ENCODE measurements at regions not wholly inside any gene's neighbourhood (a gene's known extent, or its start where the extent isn't known, plus 50 kb on each side); places are given as distances from the start of the nearest gene placed in this dataset.
"Not testable (repeated sequence)": the region's sequence is repeated elsewhere in the genome, so short reads cannot be mapped to it uniquely, and the experiment has no call there.

GRCh38 chr9:108396611-108397010 lies 459.2 kb downstream of the ACTL7B start:
- no peak for TF ChIP-seq YY1 (IDR thresholded peaks at IDR 0.05; ENCODE audit: insufficient read depth, insufficient read length)
- no peak for TF ChIP-seq ZNF274 (IDR thresholded peaks at IDR 0.05; ENCODE audit: low read depth, low read length)
- TF ChIP-seq SUZ12 (IDR thresholded peaks at IDR 0.05; ENCODE audit: extremely low read depth, insufficient read depth, insufficient read length) = no peak
- Histone ChIP-seq H3K4me1 (ENCODE audit: insufficient read depth, insufficient read length) (no peaks in the 10 kb centered on the region), H3K4me3 (ENCODE audit: insufficient read length, low read depth) (no peak overlapping the region), H3K36me3 (ENCODE audit: insufficient read depth, insufficient read length, low read length) (no peaks in the 10 kb centered on the region), H3K9me3 (ENCODE audit: insufficient read depth, low read length) (peaks cover 7% of the 10 kb centered on the region; the same call in 1 of the 2 replicates), H3K9ac (ENCODE audit: insufficient read length, low read depth) (no peak overlapping the region), H3K27me3 (ENCODE audit: insufficient read depth, insufficient read length) (no peaks in the 10 kb centered on the region)
- DNase-seq (ENCODE audit: low read depth, low spot score) = no peak

GRCh38 chr9:108396193-108396592 lies 459.6 kb downstream of the ACTL7B start:
- Histone ChIP-seq H3K9ac (ENCODE audit: insufficient read length, low read depth) (no peak overlapping the region), H3K27me3 (ENCODE audit: insufficient read depth, insufficient read length) (no peaks in the 10 kb centered on the region), H3K9me3 (ENCODE audit: insufficient read depth, low read length) (peaks cover 7% of the 10 kb centered on the region; the same call in 1 of the 2 replicates), H3K36me3 (ENCODE audit: insufficient read depth, insufficient read length, low read length) (no peaks in the 10 kb centered on the region), H3K4me1 (ENCODE audit: insufficient read depth, insufficient read length) (no peaks in the 10 kb centered on the region), H3K4me3 (ENCODE audit: insufficient read length, low read depth) (no peak overlapping the region)
- TF ChIP-seq SUZ12 (IDR thresholded peaks at IDR 0.05; ENCODE audit: extremely low read depth, insufficient read depth, insufficient read length) = no peak
- TF ChIP-seq YY1 (IDR thresholded peaks at IDR 0.05; ENCODE audit: insufficient read depth, insufficient read length) = no peak
- no peak for TF ChIP-seq ZNF274 (IDR thresholded peaks at IDR 0.05; ENCODE audit: low read depth, low read length)
- no peak for DNase-seq (ENCODE audit: low read depth, low spot score)

- Histone ChIP-seq H3K4me1 (ENCODE audit: insufficient read depth, insufficient read length) (no peaks in the 10 kb centered on the region), H3K9me3 (ENCODE audit: insufficient read depth, low read length) (peaks cover 7% of the 10 kb centered on the region; the same call in 1 of the 2 replicates), H3K4me3 (ENCODE audit: insufficient read length, low read depth) (no peak overlapping the region), H3K27me3 (ENCODE audit: insufficient read depth, insufficient read length) (no peaks in the 10 kb centered on the region), H3K9ac (ENCODE audit: insufficient read length, low read depth) (no peak overlapping the region), H3K36me3 (ENCODE audit: insufficient read depth, insufficient read length, low read length) (no peaks in the 10 kb centered on the region)
- no peak for DNase-seq (ENCODE audit: low read depth, low spot score)
- TF ChIP-seq SUZ12 (IDR thresholded peaks at IDR 0.05; ENCODE audit: extremely low read depth, insufficient read depth, insufficient read length) (no peak), ZNF274 (IDR thresholded peaks at IDR 0.05; ENCODE audit: low read depth, low read length) (no peak), YY1 (IDR thresholded peaks at IDR 0.05; ENCODE audit: insufficient read depth, insufficient read length) (no peak)
Measured at GRCh38 chr9:108395421-108395820, 460.4 kb downstream of the ACTL7B start.

- TF ChIP-seq ZNF274 (IDR thresholded peaks at IDR 0.05; ENCODE audit: low read depth, low read length) = no peak
- TF ChIP-seq YY1 (IDR thresholded peaks at IDR 0.05; ENCODE audit: insufficient read depth, insufficient read length) = no peak
- no peak for TF ChIP-seq SUZ12 (IDR thresholded peaks at IDR 0.05; ENCODE audit: extremely low read depth, insufficient read depth, insufficient read length)
- H3K27me3 ChIP-seq (ENCODE audit: insufficient read depth, insufficient read length) = no peaks in the 10 kb centered on the region
- no peak for DNase-seq (ENCODE audit: low read depth, low spot score)
- H3K9me3 ChIP-seq (ENCODE audit: insufficient read depth, low read length) = peaks cover 7% of the 10 kb centered on the region; the same call in 1 of the 2 replicates
- no peak overlapping the region for H3K9ac ChIP-seq (ENCODE audit: insufficient read length, low read depth)
- H3K36me3 ChIP-seq (ENCODE audit: insufficient read depth, insufficient read length, low read length) = no peaks in the 10 kb centered on the region
- H3K4me1 ChIP-seq (ENCODE audit: insufficient read depth, insufficient read length) = no peaks in the 10 kb centered on the region
- H3K4me3 ChIP-seq (ENCODE audit: insufficient read length, low read depth) = no peak overlapping the region
Measured at GRCh38 chr9:108394726-108395125, 461.1 kb downstream of the ACTL7B start.

- H3K36me3 ChIP-seq (ENCODE audit: insufficient read depth, insufficient read length, low read length); H3K27me3 ChIP-seq (ENCODE audit: insufficient read depth, insufficient read length); DNase-seq (ENCODE audit: low read depth, low spot score); H3K9ac ChIP-seq (ENCODE audit: insufficient read length, low read depth); H3K9me3 ChIP-seq (ENCODE audit: insufficient read depth, low read length); H3K4me3 ChIP-seq (ENCODE audit: insufficient read length, low read depth); H3K4me1 ChIP-seq (ENCODE audit: insufficient read depth, insufficient read length): not testable (repeated sequence)
Measured at GRCh38 chr9:108393481-108394001, 462.2 kb downstream of the ACTL7B start.

GRCh38 chr9:108392877-108393276 lies 462.9 kb downstream of the ACTL7B start:
- no peak for DNase-seq (ENCODE audit: low read depth, low spot score)
- H3K9ac ChIP-seq (ENCODE audit: insufficient read length, low read depth) = no peak overlapping the region
- peaks cover 7% of the 10 kb centered on the region; the same call in 1 of the 2 replicates for H3K9me3 ChIP-seq (ENCODE audit: insufficient read depth, low read length)
- H3K36me3 ChIP-seq (ENCODE audit: insufficient read depth, insufficient read length, low read length) = no peaks in the 10 kb centered on the region
- H3K4me1 ChIP-seq (ENCODE audit: insufficient read depth, insufficient read length) = no peaks in the 10 kb centered on the region
- no peaks in the 10 kb centered on the region for H3K27me3 ChIP-seq (ENCODE audit: insufficient read depth, insufficient read length)
- TF ChIP-seq SUZ12 (IDR thresholded peaks at IDR 0.05; ENCODE audit: extremely low read depth, insufficient read depth, insufficient read length) (no peak), ZNF274 (IDR thresholded peaks at IDR 0.05; ENCODE audit: low read depth, low read length) (no peak), YY1 (IDR thresholded peaks at IDR 0.05; ENCODE audit: insufficient read depth, insufficient read length) (no peak)
- no peak overlapping the region for H3K4me3 ChIP-seq (ENCODE audit: insufficient read length, low read depth)

GRCh38 chr9:108389056-108389455 lies 466.7 kb downstream of the ACTL7B start:
- H3K27me3 ChIP-seq (ENCODE audit: insufficient read depth, insufficient read length) = no peaks in the 10 kb centered on the region
- H3K9me3 ChIP-seq (ENCODE audit: insufficient read depth, low read length) = no peaks in the 10 kb centered on the region
- H3K4me3 ChIP-seq (ENCODE audit: insufficient read length, low read depth) = no peak overlapping the region
- H3K9ac ChIP-seq (ENCODE audit: insufficient read length, low read depth) = no peak overlapping the region
- DNase-seq (ENCODE audit: low read depth, low spot score) = no peak
- H3K36me3 ChIP-seq (ENCODE audit: insufficient read depth, insufficient read length, low read length) = no peaks in the 10 kb centered on the region
- no peak for TF ChIP-seq YY1 (IDR thresholded peaks at IDR 0.05; ENCODE audit: insufficient read depth, insufficient read length)
- no peak for TF ChIP-seq SUZ12 (IDR thresholded peaks at IDR 0.05; ENCODE audit: extremely low read depth, insufficient read depth, insufficient read length)
- no peak for TF ChIP-seq ZNF274 (IDR thresholded peaks at IDR 0.05; ENCODE audit: low read depth, low read length)
- H3K4me1 ChIP-seq (ENCODE audit: insufficient read depth, insufficient read length) = no peaks in the 10 kb centered on the region

All from NT2/D1 (cell line).